Naive thymus-derived CD8-positive, alpha-beta T cell (primary cell): ENCODE measurements at regions not wholly inside any gene's neighbourhood (a gene's known extent, or its start where the extent isn't known, plus 50 kb on each side); places are given as distances from the start of the nearest gene placed in this dataset.

ENCODE experiments used
- ATAC-seq, 2 donors: fragments of 150-1000 bp; cut with Tn5 transposase in 1 of 2; sonication (Bioruptor Pico), chemical (Tn5 transposase) in 1 of 2; 1 replicate in 1 of 2; 2 replicates in 1 of 2; pipeline ENCODE4 v1.10.0; 2021; ENCODE audit warnings: mild to moderate bottlenecking in 2 of 2, moderate library complexity in 2 of 2
- POLR2A ChIA-PET: fragments of 350-600 bp; sonication (Branson Sonifier 250); formaldehyde crosslinking; loops from one replicate; lab custom pipeline; 2021; ENCODE audit warnings: antibody characterized with exemption; lab: Charles Lee
- DNase-seq, 10 donors: peaks; one replicate each; pipeline versions ENCODE4 v3.0.0 to v3.0.0-alpha.2; 2020 to 2022
- H3K27ac Mint-ChIP-seq, 10 donors: one replicate each; pipeline ENCODE4 v1.8.0; 2020 to 2022; ENCODE audit warnings: mild to moderate bottlenecking in 10 of 10, mixed read lengths in 10 of 10, moderate library complexity in 4 of 10, inconsistent platforms in 1 of 10
- H3K27me3 Mint-ChIP-seq, 5 donors: one replicate each; pipeline ENCODE4 v1.8.0; 2021 to 2022; ENCODE audit warnings: mixed read lengths in 5 of 5
- H3K36me3 Mint-ChIP-seq, 3 donors: one replicate each; pipeline ENCODE4 v1.8.0; 2020 to 2022; ENCODE audit warnings: mixed read lengths in 3 of 3, mild to moderate bottlenecking in 2 of 3, inconsistent platforms in 1 of 3
- H3K4me1 Mint-ChIP-seq, 4 donors: one replicate each; pipeline ENCODE4 v1.8.0; 2021 to 2022; ENCODE audit warnings: mixed read lengths in 4 of 4
- H3K4me3 Mint-ChIP-seq, 10 donors: one replicate each; pipeline ENCODE4 v1.8.0; 2020 to 2022; ENCODE audit warnings: mild to moderate bottlenecking in 10 of 10, mixed read lengths in 10 of 10, moderate library complexity in 6 of 10, inconsistent platforms in 1 of 10
- H3K9me3 Mint-ChIP-seq, 9 donors: one replicate each; pipeline ENCODE4 v1.8.0; 2020 to 2022; ENCODE audit warnings: mixed read lengths in 9 of 9, mild to moderate bottlenecking in 3 of 9, inconsistent platforms in 1 of 9, moderate library complexity in 1 of 9

GRCh38 chr7:26499315-26499897 is 207.7 kb downstream of the SNX10 start:
- no peak for ATAC-seq
- Mint-ChIP-seq H3K4me1 (no peaks in the 10 kb centered on the region), H3K27ac (peak overlapping the region in 2 of 10 donors; percentile 13 to 17), H3K9me3 (no peaks in the 10 kb centered on the region), H3K27me3 (peaks cover 2 to 18% (median 6%) of the 10 kb centered on the region in 5 donors), H3K4me3 (no peak overlapping the region), H3K36me3 (no peaks in the 10 kb centered on the region)
- no peak for DNase-seq
- POLR2A ChIA-PET: no interaction called here

- Mint-ChIP-seq H3K36me3 (no peaks in the 10 kb centered on the region), H3K27ac (no peak overlapping the region), H3K9me3 (no peaks in the 10 kb centered on the region), H3K4me1 (no peaks in the 10 kb centered on the region), H3K27me3 (peaks cover 0 to 21% (median 11%) of the 10 kb centered on the region in 5 donors), H3K4me3 (no peak overlapping the region)
- POLR2A ChIA-PET: no interaction called here
- DNase-seq (peak in 3 of 10 donors; percentile 7 to 30 (median 15)), ATAC-seq (no peak)
Observed at GRCh38 chr7:26500749-26501352, 209.2 kb downstream of the SNX10 start.

- DNase-seq (no peak), ATAC-seq (no peak)
- POLR2A ChIA-PET: interaction anchor here (0.6 kb wide), 1 partner anchor 9 kb away, joined by 3 read pairs; no protein-coding TSS in a partner anchor
- no peak overlapping the region for H3K27ac Mint-ChIP-seq
- H3K4me1 Mint-ChIP-seq: no peaks in the 10 kb centered on the region
- H3K9me3 Mint-ChIP-seq: no peaks in the 10 kb centered on the region
- H3K36me3 Mint-ChIP-seq: no peaks in the 10 kb centered on the region
- no peak overlapping the region for H3K4me3 Mint-ChIP-seq
- peaks cover 0 to 34% (median 19%) of the 10 kb centered on the region in 5 donors for H3K27me3 Mint-ChIP-seq
Observed at GRCh38 chr7:26504411-26505120, 212.9 kb downstream of the SNX10 start.

- ATAC-seq (no peak), DNase-seq (no peak)
- H3K36me3 Mint-ChIP-seq: no peaks in the 10 kb centered on the region
- H3K4me1 Mint-ChIP-seq: no peaks in the 10 kb centered on the region
- POLR2A ChIA-PET: interaction anchor here (0.7 kb wide), 1 partner anchor 11 kb away, joined by 5 read pairs; no protein-coding TSS in a partner anchor
- H3K27me3 Mint-ChIP-seq: peaks cover 0 to 34% (median 19%) of the 10 kb centered on the region in 5 donors
- H3K27ac Mint-ChIP-seq: no peak overlapping the region
- H3K4me3 Mint-ChIP-seq: no peak overlapping the region
- H3K9me3 Mint-ChIP-seq: peaks cover 0 to 4% (median 0%) of the 10 kb centered on the region in 9 donors
Observed at GRCh38 chr7:26506196-26506595, 214.5 kb downstream of the SNX10 start.

GRCh38 chr7:26507108-26507987 is 215.7 kb downstream of the SNX10 start:
- ATAC-seq (no peak), DNase-seq (no peak)
- H3K27me3 Mint-ChIP-seq: peaks cover 0 to 34% (median 19%) of the 10 kb centered on the region in 5 donors
- POLR2A ChIA-PET: no interaction called here
- no peaks in the 10 kb centered on the region for H3K4me1 Mint-ChIP-seq
- peaks cover 0 to 4% (median 0%) of the 10 kb centered on the region in 9 donors for H3K9me3 Mint-ChIP-seq
- no peak overlapping the region for H3K4me3 Mint-ChIP-seq
- no peaks in the 10 kb centered on the region for H3K36me3 Mint-ChIP-seq
- H3K27ac Mint-ChIP-seq: no peak overlapping the region

GRCh38 chr7:26508481-26508880 is 216.8 kb downstream of the SNX10 start:
- ATAC-seq (no peak), DNase-seq (no peak)
- H3K4me3 Mint-ChIP-seq: no peak overlapping the region
- POLR2A ChIA-PET: interaction anchor here (0.6 kb wide), 1 partner anchor 308 kb away, joined by 4 read pairs; no protein-coding TSS in a partner anchor
- H3K27me3 Mint-ChIP-seq: peaks cover 0 to 25% (median 19%) of the 10 kb centered on the region in 5 donors
- H3K27ac Mint-ChIP-seq: no peak overlapping the region
- H3K36me3 Mint-ChIP-seq: no peaks in the 10 kb centered on the region
- no peaks in the 10 kb centered on the region for H3K4me1 Mint-ChIP-seq
- H3K9me3 Mint-ChIP-seq: peaks cover 0 to 4% (median 0%) of the 10 kb centered on the region in 9 donors

- no peak overlapping the region for H3K4me3 Mint-ChIP-seq
- peaks cover 0 to 21% (median 19%) of the 10 kb centered on the region in 5 donors for H3K27me3 Mint-ChIP-seq
- DNase-seq (no peak), ATAC-seq (no peak)
- H3K4me1 Mint-ChIP-seq: no peaks in the 10 kb centered on the region
- H3K9me3 Mint-ChIP-seq: peaks cover 0 to 4% (median 0%) of the 10 kb centered on the region in 9 donors
- no peaks in the 10 kb centered on the region for H3K36me3 Mint-ChIP-seq
- POLR2A ChIA-PET: interaction anchor here (0.6 kb wide), 1 partner anchor 308 kb away, joined by 4 read pairs; no protein-coding TSS in a partner anchor
- no peak overlapping the region for H3K27ac Mint-ChIP-seq
Observed at GRCh38 chr7:26508917-26509316, 217.3 kb downstream of the SNX10 start.

- Mint-ChIP-seq H3K27me3 (peaks cover 0 to 18% (median 10%) of the 10 kb centered on the region in 5 donors), H3K4me1 (no peaks in the 10 kb centered on the region), H3K4me3 (no peak overlapping the region), H3K9me3 (peaks cover 0 to 4% (median 0%) of the 10 kb centered on the region in 9 donors), H3K27ac (no peak overlapping the region), H3K36me3 (no peaks in the 10 kb centered on the region)
- POLR2A ChIA-PET: no interaction called here
- ATAC-seq (no peak), DNase-seq (no peak)
Observed at GRCh38 chr7:26510231-26510957, 218.7 kb downstream of the SNX10 start.

- no peak for ATAC-seq
- H3K27me3 Mint-ChIP-seq: peaks cover 5 to 25% (median 7%) of the 10 kb centered on the region in 5 donors
- no peaks in the 10 kb centered on the region for H3K4me1 Mint-ChIP-seq
- no peak overlapping the region for H3K4me3 Mint-ChIP-seq
- no peaks in the 10 kb centered on the region for H3K36me3 Mint-ChIP-seq
- DNase-seq: no peak
- H3K27ac Mint-ChIP-seq: no peak overlapping the region
- POLR2A ChIA-PET: no interaction called here
- peaks cover 0 to 4% (median 0%) of the 10 kb centered on the region in 9 donors for H3K9me3 Mint-ChIP-seq
Observed at GRCh38 chr7:26511866-26512265, 220.2 kb downstream of the SNX10 start.

- Mint-ChIP-seq H3K4me3 (no peak overlapping the region), H3K4me1 (no peaks in the 10 kb centered on the region), H3K36me3 (no peaks in the 10 kb centered on the region), H3K27me3 (peaks cover 5 to 25% (median 7%) of the 10 kb centered on the region in 5 donors), H3K27ac (no peak overlapping the region), H3K9me3 (peaks cover 0 to 4% (median 0%) of the 10 kb centered on the region in 9 donors)
- ATAC-seq (no peak), DNase-seq (no peak)
- POLR2A ChIA-PET: no interaction called here
Observed at GRCh38 chr7:26512737-26513136, 221.1 kb downstream of the SNX10 start.

GRCh38 chr7:26513948-26514347 is 222.3 kb downstream of the SNX10 start:
- peaks cover 0 to 4% (median 0%) of the 10 kb centered on the region in 9 donors for H3K9me3 Mint-ChIP-seq
- no peak for ATAC-seq
- H3K4me3 Mint-ChIP-seq: no peak overlapping the region
- H3K4me1 Mint-ChIP-seq: no peaks in the 10 kb centered on the region
- no peak for DNase-seq
- H3K27me3 Mint-ChIP-seq: peaks cover 5 to 25% (median 8%) of the 10 kb centered on the region in 5 donors
- no peaks in the 10 kb centered on the region for H3K36me3 Mint-ChIP-seq
- no peak overlapping the region for H3K27ac Mint-ChIP-seq
- POLR2A ChIA-PET: no interaction called here

- Mint-ChIP-seq H3K4me3 (no peak overlapping the region), H3K27ac (no peak overlapping the region), H3K4me1 (no peaks in the 10 kb centered on the region), H3K36me3 (no peaks in the 10 kb centered on the region), H3K27me3 (peaks cover 5 to 25% (median 8%) of the 10 kb centered on the region in 5 donors), H3K9me3 (peaks cover 0 to 4% (median 0%) of the 10 kb centered on the region in 9 donors)
- DNase-seq (no peak), ATAC-seq (no peak)
- POLR2A ChIA-PET: no interaction called here
Observed at GRCh38 chr7:26514633-26515032, 223.0 kb downstream of the SNX10 start.
